ENCODE measurements at regions not wholly inside any gene's neighbourhood (a gene's known extent, or its start where the extent isn't known, plus 50 kb on each side); places are given as distances from the start of the nearest gene placed in this dataset.

DNA sequence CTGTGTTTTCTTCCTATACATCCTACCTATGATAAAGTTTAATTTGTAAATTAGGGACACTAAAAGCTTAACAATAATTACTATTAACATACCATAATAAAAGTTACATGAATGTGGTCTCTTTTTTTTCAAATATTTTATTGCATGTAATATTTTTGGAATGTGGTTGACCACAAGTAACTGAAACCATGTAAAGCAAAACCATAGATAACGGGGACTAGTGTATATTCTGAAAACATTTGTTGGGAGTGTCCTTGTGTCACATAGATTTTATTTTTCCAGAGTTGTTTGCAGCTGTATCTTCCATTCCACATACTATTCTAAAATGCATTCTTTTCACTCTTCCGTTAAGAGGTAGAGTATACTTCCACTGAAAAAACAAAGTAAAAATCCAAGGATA, 200.4 kb downstream of the KIF18A start:
- FAIRE-seq (no peak), DNase-seq (ENCODE audit: insufficient read length, low spot score) (no peak)
- TF ChIP-seq, protein P1, sequence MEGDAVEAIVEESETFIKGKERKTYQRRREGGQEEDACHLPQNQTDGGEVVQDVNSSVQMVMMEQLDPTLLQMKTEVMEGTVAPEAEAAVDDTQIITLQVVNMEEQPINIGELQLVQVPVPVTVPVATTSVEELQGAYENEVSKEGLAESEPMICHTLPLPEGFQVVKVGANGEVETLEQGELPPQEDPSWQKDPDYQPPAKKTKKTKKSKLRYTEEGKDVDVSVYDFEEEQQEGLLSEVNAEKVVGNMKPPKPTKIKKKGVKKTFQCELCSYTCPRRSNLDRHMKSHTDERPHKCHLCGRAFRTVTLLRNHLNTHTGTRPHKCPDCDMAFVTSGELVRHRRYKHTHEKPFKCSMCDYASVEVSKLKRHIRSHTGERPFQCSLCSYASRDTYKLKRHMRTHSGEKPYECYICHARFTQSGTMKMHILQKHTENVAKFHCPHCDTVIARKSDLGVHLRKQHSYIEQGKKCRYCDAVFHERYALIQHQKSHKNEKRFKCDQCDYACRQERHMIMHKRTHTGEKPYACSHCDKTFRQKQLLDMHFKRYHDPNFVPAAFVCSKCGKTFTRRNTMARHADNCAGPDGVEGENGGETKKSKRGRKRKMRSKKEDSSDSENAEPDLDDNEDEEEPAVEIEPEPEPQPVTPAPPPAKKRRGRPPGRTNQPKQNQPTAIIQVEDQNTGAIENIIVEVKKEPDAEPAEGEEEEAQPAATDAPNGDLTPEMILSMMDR (IDR thresholded peaks at IDR 0.05; ENCODE audit: insufficient read depth, missing control alignments): no peak

DNA sequence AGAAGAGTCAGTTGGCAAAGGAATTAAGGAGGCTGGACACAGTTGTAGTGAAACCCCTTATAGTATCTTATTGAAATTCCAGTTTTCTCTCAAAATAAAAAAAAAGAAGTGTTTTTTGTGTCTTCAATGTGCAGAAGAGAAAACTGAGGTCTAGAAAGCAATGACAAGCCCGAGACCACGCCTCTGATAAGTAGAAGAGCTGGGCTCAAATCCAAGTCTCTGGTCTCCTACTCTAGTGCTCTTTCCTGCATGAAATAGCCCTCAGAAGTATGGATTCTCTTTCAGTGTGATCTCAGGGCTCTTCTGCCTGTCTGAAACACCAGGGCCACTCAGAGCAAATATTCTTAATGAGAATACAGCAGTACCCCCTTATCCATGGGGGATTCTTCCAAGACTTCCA, 200.9 kb downstream of the KIF18A start:
- TF ChIP-seq, protein P1 (IDR thresholded peaks at IDR 0.05; ENCODE audit: insufficient read depth, missing control alignments): no peak
- FAIRE-seq: no peak
- no peak for DNase-seq (ENCODE audit: insufficient read length, low spot score)

DNA sequence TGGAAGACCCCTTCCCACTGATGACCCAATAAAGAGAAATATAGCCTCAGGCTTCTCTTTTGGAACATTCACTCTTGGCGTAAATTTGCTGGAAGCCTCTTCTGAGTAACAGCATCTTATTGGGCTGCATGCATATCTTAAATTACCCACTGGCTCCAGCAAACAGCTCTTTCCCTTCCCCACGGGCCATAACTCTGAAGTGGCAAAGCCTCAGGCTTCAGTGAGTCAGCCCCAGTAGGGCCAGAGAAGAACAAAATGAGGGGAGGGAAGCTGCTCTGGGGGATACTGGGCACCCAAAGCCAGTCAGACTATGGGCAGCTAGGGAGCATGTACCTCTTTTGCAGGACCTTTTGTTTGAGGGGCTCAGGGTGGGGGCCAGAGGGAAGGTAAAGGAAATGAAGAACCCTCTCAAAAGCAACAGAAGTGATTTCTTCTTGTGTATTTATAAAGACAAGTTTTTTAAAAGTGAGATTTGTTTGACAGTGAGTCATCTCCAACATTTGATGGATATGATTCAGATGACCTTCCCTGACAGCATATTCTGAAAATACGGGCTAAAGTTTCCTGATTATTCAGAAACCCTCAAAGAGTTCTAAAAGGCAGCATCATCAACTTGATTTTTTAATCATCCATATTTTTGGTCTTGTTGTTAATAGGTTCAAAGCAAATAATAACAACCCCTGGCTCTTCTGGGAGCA, 203.4 kb downstream of the KIF18A start:
- FAIRE-seq (no peak), DNase-seq (ENCODE audit: insufficient read length, low spot score) (no peak)
- TF ChIP-seq, protein P1 (IDR thresholded peaks at IDR 0.05; ENCODE audit: insufficient read depth, missing control alignments): no peak

DNA sequence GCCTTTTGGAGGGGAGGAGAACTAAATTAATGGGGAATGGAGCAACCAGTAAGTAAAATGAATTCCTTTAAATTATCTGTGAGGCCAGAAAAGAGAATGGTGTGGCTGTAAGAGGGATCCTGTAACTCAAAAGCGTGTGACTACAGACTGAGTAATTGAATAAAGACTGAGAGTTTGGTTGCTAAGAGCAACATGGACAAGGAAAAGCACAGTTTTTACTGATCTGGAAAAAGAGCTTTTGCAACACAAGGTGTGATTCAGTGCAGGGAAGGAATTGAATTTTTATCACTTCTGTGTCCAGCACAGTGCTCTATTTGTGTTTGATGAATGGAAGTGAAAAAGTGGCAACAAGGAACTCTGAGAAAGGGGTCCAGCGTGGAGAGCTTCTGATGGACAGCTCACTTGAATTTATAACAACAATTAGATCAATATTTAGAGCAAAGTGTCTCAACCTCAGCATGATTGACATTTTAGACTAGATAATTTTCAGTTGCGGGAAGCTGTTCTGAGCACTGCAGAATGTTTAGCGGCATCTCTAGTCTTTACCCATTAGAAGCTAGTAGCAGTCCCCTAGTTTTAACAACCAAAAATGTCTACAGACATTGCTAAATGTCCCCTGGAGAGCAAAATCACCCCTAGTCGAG, 202.8 kb upstream of the BDNF start:
- no peak for DNase-seq (ENCODE audit: insufficient read length, low spot score)
- no peak for FAIRE-seq
- TF ChIP-seq, protein P1 (IDR thresholded peaks at IDR 0.05; ENCODE audit: insufficient read depth, missing control alignments): no peak

DNA sequence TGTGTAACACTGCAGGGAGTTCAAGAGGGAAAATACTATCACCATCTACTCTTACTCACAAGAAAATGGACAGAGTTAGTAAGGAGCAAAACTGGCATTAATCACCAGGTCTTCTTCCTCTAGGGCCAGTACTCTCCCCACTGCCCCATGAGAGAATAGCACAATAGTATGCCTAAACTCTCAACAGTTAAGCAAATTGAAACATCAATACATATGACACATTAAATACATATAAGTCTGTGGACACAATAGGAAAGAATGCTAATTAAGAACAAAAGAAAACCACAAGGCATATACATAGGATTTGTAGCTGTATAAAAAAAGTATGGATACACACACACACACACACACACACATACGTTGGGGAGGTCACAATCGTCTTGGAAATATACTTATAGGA, 197.9 kb upstream of the BDNF start:
- DNase-seq (ENCODE audit: insufficient read length, low spot score) (no peak), FAIRE-seq (no peak)
- TF ChIP-seq, protein P1 (IDR thresholded peaks at IDR 0.05; ENCODE audit: insufficient read depth, missing control alignments): no peak

DNA sequence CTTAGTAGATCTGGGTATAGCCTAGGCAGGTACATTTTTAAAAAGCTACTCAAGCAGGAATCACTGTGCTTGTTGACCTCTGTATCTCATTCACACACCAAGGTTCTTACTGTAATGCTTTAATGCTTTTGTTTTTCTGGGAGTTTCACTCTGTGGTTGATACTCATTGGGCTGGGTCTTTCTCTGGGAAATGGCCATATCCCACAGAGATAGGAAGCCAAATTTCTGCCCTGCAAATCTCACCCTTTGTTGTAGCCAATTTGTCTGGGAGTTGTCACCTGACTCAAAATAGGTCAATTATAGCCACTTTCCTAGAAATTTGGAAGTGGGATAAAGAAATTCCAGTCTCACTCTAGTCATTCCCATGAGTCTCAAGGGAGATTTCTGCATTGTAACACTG, 195.8 kb upstream of the BDNF start:
- DNase-seq (ENCODE audit: insufficient read length, low spot score) (no peak), FAIRE-seq (no peak)
- TF ChIP-seq, protein P1 (IDR thresholded peaks at IDR 0.05; ENCODE audit: insufficient read depth, missing control alignments): no peak

DNA sequence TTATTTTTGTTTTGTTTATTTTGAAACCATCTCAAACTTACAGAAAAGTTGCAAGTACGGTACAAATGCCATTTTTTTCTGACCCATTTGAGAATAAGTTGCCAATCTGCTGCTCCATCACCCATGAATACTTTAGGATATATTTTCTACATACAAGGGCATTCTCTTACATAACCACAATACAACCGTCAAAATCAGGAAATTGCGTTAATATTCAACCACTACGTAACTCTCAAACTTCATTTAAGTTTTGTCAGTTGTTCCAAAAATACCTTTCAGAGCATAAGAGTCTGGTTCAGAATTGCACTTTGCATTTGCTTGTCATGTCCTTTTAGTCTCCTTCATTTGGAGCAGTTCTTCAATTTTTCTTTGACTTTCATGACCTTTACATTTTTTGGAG, 194.3 kb upstream of the BDNF start:
- TF ChIP-seq, protein P1 (IDR thresholded peaks at IDR 0.05; ENCODE audit: insufficient read depth, missing control alignments): no peak
- DNase-seq (ENCODE audit: insufficient read length, low spot score): no peak
- FAIRE-seq: no peak
